BJ (cell line): ENCODE measurements at regions not wholly inside any gene's neighbourhood (a gene's known extent, or its start where the extent isn't known, plus 50 kb on each side); places are given as distances from the start of the nearest gene placed in this dataset.

ENCODE experiments used
- CTCF ChIA-PET: fragments of 350-600 bp; formaldehyde crosslinking; extraction: SDS; loops from one replicate; lab custom pipeline; 2021; ENCODE audit warnings: antibody characterized with exemption, inconsistent platforms; lab: Yijun Ruan, JAX
- POLR2A ChIA-PET: fragments of 300-600 bp; sonication (Branson Sonifier 250); formaldehyde crosslinking; extraction: SDS; loops from one replicate; lab custom pipeline; 2021; ENCODE audit warnings: antibody characterized with exemption; lab: Charles Lee
- DNase-seq: peaks from one replicate; pipeline ENCODE4 v3.0.0-alpha.2; 2011; ENCODE audit warnings: low read depth
- H3K27me3 ChIP-seq: 2 replicates; pipeline ENCODE4 v1.6.0; 2011; ENCODE audit warnings: low read length; ENCODE audit not compliant: control insufficient read depth, insufficient read depth
- H3K36me3 ChIP-seq: 2 replicates; pipeline ENCODE4 v1.5.1; 2011; ENCODE audit warnings: low read length; ENCODE audit not compliant: control insufficient read depth, insufficient read depth
- H3K4me3 ChIP-seq: 2 replicates; pipeline ENCODE4 v1.5.1; 2011; ENCODE audit warnings: low read depth, mild to moderate bottlenecking, control low read depth, low read length
- TF ChIP-seq, protein P1 (sequence below): IDR thresholded peaks from 2 replicates; pipeline ENCODE4 v1.5.1; 2011; ENCODE audit warnings: low read depth, mild to moderate bottlenecking, control low read depth, inconsistent platforms, low read length, moderate library complexity; ENCODE audit not compliant: insufficient read depth

DNA sequence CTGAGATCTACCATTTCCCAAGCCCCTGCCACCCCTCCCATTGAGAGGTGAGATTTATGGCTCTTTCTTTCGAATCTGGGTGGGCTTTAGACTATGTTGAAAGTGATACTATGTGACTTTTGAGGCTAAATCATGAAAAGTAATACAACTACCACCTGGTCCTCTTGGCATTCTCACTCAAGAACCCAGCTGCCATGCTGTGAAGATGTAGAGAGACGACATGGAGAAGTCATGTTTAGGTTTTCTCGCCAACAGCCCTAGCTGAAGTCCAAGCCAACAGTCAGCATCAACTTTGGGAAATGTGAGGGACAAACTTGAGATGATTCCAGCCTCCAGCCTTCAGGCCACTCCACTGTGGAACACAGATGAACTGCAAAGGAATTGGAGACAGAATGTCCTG lies 108.7 kb downstream of the SCP2D1 start:
- POLR2A ChIA-PET = no interaction called here
- no peak for DNase-seq
- TF ChIP-seq, protein P1, sequence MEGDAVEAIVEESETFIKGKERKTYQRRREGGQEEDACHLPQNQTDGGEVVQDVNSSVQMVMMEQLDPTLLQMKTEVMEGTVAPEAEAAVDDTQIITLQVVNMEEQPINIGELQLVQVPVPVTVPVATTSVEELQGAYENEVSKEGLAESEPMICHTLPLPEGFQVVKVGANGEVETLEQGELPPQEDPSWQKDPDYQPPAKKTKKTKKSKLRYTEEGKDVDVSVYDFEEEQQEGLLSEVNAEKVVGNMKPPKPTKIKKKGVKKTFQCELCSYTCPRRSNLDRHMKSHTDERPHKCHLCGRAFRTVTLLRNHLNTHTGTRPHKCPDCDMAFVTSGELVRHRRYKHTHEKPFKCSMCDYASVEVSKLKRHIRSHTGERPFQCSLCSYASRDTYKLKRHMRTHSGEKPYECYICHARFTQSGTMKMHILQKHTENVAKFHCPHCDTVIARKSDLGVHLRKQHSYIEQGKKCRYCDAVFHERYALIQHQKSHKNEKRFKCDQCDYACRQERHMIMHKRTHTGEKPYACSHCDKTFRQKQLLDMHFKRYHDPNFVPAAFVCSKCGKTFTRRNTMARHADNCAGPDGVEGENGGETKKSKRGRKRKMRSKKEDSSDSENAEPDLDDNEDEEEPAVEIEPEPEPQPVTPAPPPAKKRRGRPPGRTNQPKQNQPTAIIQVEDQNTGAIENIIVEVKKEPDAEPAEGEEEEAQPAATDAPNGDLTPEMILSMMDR = no peak
- H3K4me3 ChIP-seq = no peak overlapping the region
- CTCF ChIA-PET = no interaction called here
- no peaks in the 10 kb centered on the region for H3K36me3 ChIP-seq
- H3K27me3 ChIP-seq = no peaks in the 10 kb centered on the region

DNA sequence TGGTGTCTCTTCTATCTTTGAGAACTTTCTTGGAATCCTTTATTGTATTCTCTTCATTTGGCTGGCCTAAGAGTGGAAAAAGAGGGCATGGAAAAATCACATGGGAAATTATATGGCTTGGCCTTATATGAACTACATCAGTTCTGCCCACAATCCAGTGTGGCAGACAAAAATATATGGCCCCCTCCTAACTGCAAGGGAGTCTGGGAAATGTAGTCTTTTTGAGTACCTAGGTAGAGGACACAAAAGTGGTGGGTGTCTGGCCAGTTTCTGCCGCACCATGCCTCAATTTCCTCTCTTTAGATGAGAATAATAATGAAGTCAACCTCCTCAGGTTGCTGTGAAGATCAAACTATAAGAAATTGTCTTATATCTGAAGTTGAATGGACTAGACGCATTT lies 109.3 kb downstream of the SCP2D1 start:
- ChIA-PET CTCF (interaction anchor here (1.2 kb wide), 1 partner anchor 291 kb away, joined by 3 read pairs; no protein-coding TSS in a partner anchor), POLR2A (no interaction called here)
- DNase-seq = no peak
- Histone ChIP-seq H3K4me3 (no peak overlapping the region), H3K36me3 (no peaks in the 10 kb centered on the region), H3K27me3 (no peaks in the 10 kb centered on the region)
- TF ChIP-seq, protein P1 = no peak

DNA sequence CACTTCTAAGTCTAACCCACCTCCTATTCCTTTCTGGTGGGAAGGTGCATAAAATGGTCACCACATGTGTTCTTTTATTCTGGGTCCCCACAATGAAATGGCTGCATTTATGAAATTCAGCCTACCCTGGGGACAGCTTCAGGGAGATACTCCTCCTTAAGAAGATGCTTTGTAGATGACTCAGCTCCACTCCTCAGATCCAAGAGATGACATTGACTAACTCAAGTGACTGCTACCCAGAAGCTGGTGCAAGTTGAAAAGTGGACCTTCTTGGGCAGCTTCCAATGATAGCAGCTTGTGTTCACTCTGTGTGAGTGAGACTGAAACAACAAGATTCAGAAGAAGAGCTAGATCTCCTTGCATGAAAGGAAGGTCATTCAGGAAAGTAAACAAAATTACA lies 113.4 kb downstream of the SCP2D1 start:
- POLR2A ChIA-PET = no interaction called here
- DNase-seq = no peak

DNA sequence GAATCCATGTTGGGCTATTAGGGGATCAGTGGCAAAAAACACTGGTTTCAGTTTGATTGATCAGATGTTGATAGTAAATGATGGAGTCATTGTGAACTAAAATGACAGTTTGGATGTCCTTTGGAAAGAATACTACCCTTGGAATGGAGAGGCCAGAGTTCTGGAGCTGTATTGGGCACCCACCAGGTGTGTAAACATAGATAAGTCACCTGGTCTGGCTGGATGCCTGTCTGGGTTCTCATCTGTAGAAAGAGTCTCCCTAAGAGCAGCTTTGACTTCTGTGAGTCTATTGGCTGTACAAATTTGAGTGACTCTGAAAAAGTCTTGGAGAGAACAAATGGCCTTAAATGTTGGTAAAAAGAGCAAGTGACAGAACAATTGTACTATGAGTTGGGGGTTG lies 115.0 kb downstream of the SCP2D1 start:
- H3K4me3 ChIP-seq = no peak overlapping the region
- no peak for DNase-seq
- TF ChIP-seq, protein P1 = no peak
- ChIA-PET POLR2A (no interaction called here), CTCF (interaction anchor here (1.6 kb wide), 1 partner anchor 297 kb away, joined by 4 read pairs; no protein-coding TSS in a partner anchor)
- no peaks in the 10 kb centered on the region for H3K27me3 ChIP-seq
- no peaks in the 10 kb centered on the region for H3K36me3 ChIP-seq

More for the DNA sequence above, 113.4 kb downstream of the SCP2D1 start:
- H3K36me3 ChIP-seq = no peaks in the 10 kb centered on the region
- no peaks in the 10 kb centered on the region for H3K27me3 ChIP-seq
- no peak overlapping the region for H3K4me3 ChIP-seq
- TF ChIP-seq, protein P1 = no peak
- CTCF ChIA-PET = interaction anchor here (1.6 kb wide), 1 partner anchor 295 kb away, joined by 4 read pairs; no protein-coding TSS in a partner anchor

DNA sequence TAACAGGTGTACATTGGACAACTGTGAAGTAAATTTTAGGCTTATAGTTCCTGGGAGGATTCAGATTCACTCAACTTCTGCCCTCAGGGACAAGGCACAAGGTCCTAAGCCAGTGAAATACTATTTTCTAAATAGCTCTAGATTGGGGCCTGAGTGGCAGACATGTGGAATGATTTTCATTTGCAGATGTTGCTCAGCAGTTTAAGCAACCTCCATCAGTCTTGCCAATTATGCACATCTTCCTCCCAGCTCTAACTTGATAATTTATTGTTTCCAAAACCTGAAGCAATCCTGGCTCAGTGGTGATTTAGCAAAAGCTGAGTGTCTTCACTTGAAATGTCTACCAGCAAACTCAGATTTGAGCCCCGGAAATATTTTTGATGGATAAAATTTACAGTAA lies 116.2 kb downstream of the SCP2D1 start:
- CTCF ChIA-PET = no interaction called here
- H3K4me3 ChIP-seq = no peak overlapping the region
- DNase-seq = no peak
- TF ChIP-seq, protein P1 = no peak
- H3K36me3 ChIP-seq = no peaks in the 10 kb centered on the region
- no peaks in the 10 kb centered on the region for H3K27me3 ChIP-seq
- POLR2A ChIA-PET = no interaction called here
